GM19455 (cell line): ENCODE measurements at regions not wholly inside any gene's neighbourhood (a gene's known extent, or its start where the extent isn't known, plus 50 kb on each side); places are given as distances from the start of the nearest gene placed in this dataset.
"Not testable (repeated sequence)": the region's sequence is repeated elsewhere in the genome, so short reads cannot be mapped to it uniquely, and the experiment has no call there.

Experiments used
- ATAC-seq: cut with Tn5 transposase; IDR thresholded peaks from one replicate; pipeline ENCODE4 v1.9.1; 2021; ENCODE audit not compliant: unreplicated experiment

DNA sequence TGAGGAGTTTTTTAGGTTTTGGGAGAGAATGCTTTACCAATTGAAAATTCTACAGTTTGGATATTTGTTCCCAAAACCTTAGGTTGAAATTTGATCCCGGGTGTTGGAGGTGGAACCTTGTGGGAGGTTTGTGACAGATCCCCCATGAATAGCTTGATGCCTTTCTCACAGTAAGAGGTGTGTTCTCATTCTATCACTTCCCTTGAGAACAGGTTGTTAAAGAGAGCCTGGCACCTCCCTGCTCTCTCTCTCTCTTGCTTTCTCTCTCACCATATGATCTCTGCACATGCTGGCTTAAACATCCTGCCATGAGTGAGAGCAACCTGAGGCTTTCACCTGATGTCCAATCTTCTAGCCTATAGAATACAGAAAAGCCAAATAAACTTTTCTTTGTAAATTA lies 1475.5 kb upstream of the AGA start:
- no peak for ATAC-seq

DNA sequence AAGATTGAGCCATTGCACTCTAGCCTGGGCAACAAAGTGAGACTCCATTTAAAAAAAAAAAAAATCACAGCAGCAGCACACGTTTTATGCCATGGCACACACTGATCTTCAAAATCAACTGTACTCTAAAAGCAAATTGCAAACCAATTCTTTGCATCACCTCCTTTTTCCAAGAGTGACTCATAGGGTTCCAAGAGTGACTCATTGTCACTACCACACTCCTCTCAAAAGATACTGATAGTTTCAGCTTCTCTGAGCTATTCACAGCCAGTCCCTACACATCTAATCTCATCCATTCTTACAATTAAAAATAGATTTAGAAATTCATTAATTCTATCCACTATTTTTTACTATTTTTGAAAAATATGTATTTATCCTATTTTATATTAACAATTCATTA lies 1494.9 kb upstream of the AGA start:
- no peak for ATAC-seq

DNA sequence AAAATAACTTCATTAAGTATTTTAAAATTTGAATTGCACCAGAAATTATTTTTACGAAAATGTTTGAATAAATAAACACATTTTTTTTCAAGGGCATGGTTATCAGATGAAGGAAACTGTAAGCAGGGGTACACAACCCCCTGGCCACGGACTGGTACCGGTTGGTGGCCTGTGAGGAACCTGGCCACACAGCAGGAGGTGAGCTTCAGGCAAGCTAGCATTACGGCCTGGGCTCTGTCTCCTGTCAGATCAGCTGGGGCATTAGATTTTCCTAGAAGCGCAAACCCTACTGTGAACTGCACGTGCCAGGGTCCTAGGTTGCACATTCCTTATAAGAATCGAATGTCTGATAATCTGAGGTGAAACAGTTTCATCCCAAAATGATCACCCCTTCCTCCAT lies 1499.7 kb upstream of the AGA start:
- ATAC-seq, result no peak

DNA sequence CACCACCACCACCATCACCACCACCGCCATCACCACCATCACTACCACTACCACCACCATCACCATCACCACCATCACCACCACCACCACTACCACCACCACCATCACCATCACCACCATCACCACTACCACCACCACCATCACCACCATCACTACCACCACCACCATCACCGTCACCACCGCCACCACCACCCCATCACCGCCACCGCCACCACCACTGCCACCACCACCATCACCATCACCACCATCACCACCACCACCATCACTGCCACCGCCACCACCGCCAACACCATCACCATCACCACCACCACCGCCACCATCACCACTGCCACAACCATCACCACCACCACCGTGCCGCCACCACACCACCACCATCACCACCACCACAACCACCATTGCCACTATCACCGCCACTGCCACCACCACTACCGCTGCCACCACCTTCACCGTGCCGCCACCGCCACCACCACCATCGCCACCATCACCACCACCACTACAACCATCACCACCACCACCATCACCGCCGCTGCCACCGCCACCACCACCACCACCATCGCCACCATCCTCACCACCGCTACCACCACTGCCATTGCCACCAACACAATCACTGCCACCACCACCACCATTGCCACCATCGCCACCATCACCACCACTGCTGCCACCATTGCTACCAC lies 1511.3 kb upstream of the AGA start:
- no peak for ATAC-seq

DNA sequence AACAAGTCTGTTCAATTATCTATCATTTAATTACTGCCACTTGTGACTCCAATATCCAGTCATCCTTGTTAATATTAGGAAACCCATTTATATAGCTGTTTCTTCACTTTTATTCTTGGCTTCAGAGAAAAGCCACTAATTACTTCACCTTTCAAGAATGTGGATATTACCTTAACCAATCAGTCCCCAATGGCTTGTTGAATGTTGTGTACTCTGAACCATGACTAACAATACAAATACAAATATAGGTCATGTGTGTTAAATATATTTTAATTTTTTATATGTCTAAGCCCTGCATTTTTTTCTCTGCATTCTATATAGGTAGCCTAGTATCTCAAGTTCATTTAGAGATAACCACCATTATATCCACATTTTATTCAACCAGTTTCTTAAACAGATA lies 1513.4 kb upstream of the AGA start:
- no peak for ATAC-seq

DNA sequence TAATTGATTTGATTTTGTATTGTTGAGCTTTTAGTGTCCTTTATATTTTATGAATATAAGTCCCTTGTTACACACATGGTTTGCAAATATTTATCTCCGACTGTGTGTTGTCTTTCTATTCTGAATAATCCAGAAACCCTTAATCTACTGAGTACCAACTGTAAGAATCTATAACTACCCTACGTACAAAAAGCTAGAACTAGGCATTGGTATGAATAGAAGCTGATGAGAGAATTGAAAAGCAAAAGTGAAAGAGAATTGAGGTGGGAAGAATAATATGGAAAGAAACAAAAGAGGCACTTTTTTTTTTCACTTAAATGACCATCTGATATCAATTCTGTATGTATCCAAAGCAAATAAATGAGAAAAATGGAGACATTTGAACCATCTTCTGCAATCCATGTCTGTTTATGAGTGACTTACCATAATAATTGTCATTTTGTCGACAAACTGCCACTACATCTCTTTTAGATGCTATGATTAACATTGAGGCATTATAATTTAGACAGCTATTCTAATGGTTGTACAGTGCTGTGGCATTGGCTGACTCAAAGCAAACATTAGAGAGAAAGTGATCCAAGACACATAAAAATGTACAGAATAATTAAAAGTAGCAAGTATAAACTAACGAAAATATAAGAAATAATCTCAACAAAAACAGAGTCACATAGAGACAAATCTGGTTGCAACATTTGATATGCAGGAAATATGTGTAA lies 1516.6 kb upstream of the AGA start:
- ATAC-seq, result no peak

DNA sequence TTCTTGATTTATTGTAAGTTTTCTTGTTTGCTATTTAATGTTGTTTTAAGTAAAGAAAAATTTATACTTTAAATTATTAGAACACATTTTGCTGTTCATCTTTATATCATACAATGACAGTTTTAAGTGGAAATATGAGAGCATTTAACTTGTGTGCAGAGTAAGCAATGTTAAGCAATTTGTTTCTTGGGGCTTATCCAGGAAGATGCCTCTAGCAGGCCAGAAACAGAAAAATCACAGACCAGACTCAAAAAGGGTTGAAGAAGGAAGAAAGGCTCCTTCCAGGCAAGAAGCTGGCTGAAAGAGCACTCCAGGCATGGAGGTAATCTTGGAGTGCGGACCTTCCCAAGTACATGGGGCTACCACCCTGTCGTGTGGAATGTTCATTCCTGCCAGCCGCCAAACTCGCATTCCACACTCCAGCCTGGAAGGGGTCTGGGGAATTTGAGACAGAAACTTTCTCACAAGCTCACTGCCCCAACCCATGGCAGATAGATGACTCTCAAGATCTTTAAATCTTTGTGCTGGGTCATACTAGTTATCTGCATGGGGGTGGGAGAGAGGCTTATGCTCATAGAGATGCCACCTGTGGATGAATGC lies 1521.3 kb upstream of the AGA start:
- ATAC-seq, result no peak

DNA sequence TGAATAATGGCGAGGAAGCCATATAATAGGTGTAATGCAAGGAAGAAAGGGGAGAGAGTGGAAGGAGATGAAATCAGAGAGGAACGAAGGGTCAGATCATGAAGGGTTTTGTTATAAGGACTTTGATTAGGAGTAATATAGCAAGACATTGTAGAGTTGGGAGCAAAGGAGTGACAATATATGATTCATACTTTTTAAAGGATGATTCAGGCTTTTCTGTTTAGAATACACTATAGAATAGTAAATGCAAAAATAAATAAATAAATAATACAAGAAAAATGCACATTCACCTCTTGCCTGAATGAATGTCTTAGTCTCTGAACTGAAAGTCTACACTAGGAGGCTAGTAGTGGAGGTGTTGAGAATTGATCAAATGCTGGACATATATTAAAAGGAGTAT lies 1524.4 kb upstream of the AGA start:
- no peak for ATAC-seq

DNA sequence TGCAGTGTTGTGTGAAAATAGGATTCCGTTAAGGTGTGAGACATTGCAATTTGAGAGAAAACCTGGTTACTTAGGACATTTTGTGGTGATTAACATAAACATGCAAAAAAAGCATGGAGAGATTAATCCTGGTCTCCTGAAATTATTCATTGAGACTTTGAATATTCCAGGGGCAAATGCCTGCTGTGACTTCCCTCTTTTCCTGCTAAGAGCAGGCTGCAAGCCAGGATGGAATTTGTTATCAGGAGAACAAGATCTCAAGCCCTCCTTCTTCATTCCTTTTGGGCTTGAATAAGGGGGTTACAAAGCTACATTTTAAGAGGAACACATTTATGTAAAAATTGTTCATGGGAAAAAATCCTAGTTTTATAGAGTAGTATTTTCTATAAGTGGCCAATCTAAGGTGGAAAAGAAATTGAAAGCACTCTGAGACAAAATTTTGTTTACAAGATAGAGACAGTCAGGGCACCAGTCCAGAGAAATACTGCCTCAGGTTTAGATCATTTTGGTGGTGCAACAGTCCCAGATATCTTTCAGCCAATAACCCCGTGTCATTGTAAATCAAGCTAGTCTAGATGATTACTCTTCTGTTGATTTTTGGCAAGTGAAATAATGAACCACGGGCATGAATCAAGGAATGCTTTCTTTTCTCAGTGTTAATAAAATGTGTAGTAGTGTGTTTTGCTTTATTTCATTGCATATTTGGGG lies 1528.3 kb upstream of the AGA start:
- no peak for ATAC-seq

DNA sequence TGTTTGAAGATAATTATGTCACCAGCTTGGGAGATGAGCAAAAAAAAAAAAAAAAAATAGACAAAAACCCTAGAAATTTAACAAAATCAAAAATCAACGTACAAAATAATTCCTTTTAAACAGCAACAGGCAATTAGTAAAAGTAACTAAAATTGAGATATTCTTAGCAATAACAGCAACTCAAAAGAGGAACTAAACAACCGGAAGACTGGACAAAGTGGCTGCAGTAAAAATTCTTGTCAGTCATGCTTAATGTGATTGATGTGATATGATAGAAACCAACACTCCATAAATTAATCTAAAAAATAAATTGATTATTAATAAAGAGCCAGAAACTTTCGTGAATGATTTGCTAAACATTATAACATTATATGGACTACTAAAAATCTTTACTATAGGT lies 1534.6 kb upstream of the AGA start:
- ATAC-seq, result no peak

DNA sequence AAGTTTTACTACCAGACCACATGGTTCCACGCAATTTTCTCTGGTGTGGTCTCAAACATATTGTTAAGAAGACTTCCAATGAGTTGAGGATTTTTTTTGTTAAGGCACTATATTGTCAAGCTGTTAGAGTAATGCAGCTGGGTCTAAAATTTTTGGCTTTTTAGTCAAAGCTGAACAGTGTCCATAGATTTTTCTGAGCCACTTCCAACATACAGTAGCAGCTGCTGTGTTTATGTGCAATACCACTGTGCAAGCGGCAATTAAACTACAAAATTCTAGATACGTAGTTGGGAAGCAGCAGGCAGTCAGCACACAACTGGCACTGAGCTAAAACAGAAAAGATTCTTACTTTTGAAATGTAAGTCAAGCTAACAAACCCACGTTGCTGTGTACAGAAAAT lies 1551.1 kb upstream of the AGA start:
- no peak for ATAC-seq

DNA sequence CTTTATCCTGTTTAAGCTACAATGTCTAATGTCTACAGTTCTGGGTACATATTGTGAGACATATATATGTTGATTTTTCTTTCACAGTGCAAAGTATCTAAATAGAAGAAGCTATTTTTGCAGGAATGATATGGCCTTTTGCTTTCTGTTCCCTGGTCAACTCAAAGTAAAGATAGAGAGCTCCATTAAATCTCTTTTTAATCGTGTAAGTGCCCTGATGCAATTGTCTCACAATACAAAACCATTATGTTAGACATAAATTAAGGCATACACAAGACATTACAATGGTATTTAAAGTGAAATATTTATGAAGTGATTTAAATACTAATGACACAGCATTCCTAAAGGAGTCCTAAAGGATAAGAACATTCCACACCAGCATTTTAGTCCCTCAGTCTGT lies 1559.7 kb upstream of the AGA start:
- no peak for ATAC-seq

DNA sequence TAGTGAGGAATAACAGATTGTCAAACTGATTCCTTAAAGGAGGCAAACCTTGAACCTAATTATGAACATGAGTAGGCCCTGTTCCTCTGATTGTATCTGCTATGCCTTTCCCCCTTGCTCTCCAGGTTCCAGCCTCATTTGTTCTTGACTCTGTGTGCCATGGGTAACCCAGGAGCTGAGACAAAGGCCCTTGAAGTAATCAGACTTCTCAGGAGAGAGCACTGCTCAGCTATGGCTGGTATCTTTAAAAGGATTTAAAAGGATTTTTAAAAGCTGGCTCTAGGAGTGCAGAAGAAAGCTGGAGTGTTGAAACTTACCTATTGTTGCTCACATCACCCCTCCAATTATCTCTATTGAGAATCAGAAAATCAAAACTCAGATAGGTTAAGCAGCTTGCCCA lies 1565.5 kb upstream of the AGA start:
- ATAC-seq, result no peak

DNA sequence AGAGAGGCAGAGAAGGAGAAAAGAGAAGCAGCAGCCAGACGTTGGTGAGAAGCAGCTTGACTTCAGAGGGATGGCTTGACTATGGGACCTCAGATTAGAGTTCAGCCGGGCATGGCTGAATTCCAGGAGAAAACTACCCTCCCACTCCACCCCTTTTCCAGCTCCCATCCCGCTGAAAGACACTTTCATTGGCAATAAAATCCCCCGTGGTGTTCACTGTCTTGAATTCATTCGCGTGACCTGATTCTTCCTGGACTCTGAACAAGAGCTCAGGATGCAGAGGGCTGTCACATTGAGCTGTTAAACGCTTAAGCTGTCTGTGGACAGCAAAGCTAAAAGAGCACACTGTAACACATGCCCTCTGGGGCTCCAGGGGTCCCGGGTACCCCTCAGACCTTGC lies 1575.3 kb upstream of the AGA start:
- no peak for ATAC-seq

DNA sequence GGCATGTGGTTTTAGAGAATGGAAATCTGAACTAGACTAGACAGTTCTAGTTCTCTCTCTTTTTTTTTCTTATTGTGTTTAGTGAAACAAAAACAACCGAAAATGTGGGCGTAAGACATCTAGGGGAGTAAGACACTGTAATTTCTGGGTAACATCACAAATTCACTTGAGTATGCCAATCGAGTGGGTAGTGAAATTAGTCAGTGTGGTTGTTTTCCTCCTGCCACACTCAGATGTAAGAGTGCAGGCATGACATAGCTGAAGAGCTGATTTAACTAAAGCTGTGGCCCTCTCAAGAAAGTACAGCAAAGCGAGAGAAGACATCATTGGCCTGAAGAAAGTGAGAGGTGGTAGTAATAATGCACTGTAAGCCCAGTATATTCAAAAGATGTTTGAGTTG lies 1585.3 kb upstream of the AGA start:
- ATAC-seq, result no peak

DNA sequence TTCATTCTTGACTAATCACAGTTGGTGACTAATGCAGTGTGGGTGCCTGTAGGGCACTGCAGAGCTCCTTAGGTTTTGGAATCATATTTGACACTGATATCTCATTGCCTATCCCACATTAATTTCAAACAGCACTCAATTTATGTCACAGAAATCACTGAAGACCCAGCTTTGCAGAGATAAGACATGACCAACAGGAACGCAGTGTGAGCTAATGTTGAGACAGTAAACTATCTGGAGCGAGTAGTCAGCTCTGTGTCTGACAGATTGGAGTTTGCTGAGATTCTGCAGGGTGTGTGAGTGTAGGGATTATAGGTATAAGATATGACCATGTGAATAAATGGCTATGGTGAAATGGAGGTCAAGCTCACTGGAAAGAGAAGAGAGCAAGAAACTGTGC lies 1586.1 kb upstream of the AGA start:
- no peak for ATAC-seq

DNA sequence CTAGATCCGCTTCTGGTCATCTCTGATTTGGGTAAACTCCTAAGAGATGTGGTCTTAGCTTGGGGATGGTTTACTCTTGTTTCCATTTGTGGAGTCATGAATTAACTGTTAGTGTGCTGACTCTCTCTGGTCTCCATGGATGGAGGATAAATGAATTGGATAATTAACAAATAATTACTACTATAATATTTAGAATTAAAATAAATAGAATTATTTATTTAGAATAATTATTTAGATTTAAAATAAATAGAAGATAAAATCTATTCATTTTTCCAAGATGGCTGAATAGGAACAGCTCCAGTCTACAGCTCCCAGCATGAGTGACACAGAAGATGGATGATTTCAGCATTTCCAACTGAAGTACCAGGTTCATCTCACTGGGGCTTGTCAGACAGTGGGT lies 1587.4 kb upstream of the AGA start:
- ATAC-seq, result no peak

DNA sequence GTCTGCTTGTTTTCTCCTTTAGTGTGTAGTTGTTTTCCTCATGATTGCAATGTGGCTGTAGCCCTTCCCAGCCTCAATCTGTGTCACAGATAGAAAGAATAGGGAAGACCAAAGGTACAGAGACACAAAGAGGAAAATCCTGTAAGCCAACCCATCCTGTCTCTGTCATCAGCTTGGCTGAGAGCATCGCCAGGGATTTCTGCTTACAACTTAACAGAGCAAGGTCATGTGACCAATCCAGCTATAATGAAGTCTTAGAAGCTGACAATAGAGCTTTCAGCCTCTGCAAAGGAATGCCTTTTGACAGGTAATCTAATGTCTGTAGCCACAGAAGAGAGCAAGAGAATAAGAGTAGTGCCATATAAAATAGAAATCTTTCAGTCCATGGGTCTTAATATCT lies 1598.0 kb upstream of the AGA start:
- no peak for ATAC-seq

DNA sequence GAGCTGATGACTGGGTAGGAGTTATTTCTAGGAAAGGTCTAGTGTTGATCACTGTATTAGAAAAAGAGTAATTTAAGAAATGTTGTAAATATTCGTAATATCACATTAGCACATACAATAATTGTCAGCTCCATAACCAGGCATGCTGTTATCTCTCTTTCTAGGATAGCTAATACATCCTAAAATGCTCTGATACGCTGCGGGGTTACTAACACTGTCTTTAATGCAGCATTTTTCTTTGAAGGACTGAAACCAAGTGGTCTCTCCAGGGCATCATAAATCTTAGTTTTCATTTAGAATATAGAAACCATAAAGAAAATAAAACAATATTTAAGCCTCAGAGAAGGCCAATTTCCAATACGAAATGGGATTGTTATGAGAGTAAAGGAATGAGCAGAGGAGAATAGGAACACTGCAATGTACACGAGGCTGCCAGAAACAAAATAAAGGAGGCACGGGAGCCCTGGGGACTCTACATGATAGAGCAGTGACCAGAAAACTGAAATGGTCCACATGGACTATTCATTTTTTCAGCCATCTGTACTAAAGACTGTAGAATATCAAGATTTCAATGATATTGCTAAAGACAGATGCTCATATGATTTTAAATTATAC lies 1606.7 kb upstream of the AGA start:
- no peak for ATAC-seq

DNA sequence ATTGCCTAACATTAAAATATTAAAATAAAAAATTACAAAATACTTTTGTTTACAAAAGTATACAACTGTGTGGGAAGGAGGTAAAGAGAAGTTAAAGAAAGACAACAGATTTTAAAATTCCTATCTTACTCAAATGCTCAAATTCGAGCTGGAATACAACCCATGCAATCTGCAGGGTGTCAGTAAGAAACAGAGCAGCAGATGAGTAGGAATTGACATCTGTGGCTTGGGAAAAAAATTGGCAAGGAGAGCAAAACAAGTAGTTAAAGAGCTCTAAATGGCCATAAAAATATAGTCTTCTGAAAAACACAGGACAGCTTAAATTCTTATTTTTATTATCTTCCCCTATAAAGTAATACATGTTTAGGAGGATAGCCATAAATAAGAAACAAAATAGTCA lies 1609.0 kb upstream of the AGA start:
- no peak for ATAC-seq

DNA sequence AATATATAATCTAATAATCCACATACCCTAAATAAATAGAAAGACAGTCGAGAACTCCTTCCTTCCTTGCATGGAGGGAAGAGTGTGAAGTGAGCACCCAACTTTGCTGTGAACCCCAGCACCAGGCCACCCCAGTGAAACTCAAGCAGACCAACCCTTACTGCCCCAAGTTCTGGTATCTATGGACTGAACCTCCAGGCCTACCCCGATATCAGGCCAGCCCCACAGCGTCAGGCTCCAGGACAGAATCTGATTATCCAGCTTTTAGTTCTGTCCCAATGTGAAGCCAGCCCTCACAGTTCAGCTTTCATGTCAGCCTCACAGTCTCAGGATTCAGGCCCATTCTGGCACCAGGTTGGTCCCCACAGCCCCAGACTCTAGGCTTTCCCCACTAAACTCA lies 1617.2 kb upstream of the AGA start:
- no peak for ATAC-seq

DNA sequence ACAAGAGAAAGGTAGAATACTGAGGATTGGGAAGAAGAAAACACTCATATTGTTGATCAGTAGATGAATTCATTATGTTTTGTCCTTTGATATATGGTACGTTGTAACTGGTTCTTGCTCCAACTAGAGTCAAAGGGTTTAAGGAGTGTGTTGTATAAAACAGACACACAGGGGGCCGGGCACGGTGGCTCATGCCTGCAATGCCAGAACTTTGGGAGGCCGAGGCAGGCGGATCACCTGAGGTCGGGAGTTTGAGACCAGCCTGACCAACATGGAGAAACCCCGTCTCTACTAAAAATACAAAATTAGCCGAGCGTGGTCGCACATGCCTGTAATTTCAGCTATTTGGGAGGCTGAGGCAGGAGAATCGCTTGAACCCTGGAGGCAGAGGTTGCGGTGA lies 1624.0 kb upstream of the AGA start:
- ATAC-seq, result not testable (repeated sequence)
